Daoy (cell line): ENCODE measurements at regions not wholly inside any gene's neighbourhood (a gene's known extent, or its start where the extent isn't known, plus 50 kb on each side); places are given as distances from the start of the nearest gene placed in this dataset.
"Not testable (repeated sequence)": the region's sequence is repeated elsewhere in the genome, so short reads cannot be mapped to it uniquely, and the experiment has no call there.

Experiments used
- DNase-seq: peaks from one replicate; pipeline ENCODE4 v3.0.0-alpha.2; 2015; ENCODE audit warnings: low read depth

DNA sequence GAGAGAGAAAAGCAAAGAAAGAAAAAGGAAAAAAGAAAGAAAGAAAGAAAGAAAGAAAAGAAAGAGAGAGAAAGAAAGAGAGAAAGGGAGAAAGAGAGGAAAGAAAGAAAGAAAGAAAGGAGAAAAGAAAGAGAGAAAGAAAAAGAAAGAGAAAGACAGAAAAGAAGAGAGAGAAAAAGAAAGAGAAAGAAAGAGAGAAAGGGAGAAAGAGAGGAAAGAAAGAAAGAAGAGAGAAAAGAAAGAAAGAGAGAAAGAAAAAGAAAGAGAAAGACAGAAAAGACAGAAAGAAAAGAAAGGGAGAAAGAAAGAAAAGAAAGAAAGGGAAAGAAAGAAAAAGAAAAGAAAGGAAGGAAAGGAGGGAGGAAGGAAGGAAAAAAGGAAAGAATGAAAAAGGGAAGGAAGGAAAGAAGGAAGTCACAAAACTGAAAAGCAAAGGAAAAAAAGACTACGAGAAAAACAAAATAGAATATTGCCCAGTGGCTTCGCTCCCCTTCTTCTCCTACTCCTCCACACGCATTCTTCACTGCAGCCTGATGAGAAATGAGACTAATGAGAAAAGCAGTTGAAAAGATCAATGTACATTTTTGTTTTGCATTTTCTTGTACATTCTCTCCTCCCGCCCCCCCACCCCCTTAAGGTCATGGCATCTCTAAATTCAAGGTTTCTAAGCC lies 170.0 kb downstream of the SOD2 start:
- no peak for DNase-seq

DNA sequence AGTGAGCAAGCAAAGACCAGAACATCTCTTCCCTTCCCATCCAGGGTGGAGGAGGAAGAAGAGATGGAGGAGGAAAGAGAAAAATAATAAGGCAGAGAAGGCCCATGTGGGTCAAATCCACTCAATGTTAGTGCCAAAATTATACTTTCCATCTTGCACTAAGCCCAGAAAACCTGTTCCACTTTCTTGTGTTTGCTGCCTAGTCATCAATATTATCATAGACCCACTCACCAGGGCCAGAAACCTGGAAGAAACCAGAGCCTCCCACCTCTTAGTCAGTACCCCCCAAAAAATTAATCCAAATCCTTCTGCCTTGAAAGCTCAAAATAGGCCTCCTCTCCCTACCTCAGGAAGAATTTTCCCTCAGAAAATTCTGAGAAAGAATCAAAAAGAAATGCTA lies 171.1 kb downstream of the SOD2 start:
- DNase-seq = no peak

DNA sequence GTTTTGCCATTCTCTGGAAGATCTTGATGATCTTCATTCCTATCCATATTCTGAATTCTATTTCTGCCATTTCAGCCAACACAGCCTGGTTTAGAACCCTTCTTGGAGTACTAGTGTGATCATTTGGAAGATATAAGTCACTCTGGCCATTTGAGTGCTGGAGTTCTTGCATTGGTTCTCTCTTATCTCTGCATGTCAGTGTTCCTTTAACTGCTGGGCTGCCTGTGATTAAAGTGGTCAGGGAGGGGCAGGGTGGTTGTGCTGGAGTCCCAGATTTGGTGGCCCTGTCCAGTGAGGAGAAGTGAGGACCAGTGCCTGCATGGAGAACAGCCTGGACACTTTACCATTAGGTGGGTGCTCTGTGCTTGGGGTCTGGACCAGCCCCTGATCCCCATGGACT lies 173.0 kb downstream of the SOD2 start:
- no peak for DNase-seq

DNA sequence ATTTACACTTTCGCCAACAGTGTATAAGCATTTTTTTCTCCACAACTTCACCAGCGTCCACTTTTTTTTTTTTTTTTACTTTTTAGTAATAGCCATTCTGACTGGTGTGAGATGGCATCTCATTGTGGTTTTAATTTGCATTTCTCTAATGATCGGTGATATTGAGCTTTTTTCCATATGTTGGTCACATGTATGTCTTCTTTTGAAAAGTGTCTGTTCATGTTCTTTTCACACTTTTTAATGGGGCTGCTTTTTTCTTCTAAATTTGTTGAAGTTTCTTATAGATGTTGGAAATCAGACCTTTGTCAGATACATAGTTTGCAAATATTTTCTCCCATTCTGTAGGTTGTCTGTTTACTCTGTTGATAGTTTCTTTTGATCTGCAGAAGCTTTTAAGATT lies 177.2 kb downstream of the SOD2 start:
- DNase-seq = not testable (repeated sequence)

DNA sequence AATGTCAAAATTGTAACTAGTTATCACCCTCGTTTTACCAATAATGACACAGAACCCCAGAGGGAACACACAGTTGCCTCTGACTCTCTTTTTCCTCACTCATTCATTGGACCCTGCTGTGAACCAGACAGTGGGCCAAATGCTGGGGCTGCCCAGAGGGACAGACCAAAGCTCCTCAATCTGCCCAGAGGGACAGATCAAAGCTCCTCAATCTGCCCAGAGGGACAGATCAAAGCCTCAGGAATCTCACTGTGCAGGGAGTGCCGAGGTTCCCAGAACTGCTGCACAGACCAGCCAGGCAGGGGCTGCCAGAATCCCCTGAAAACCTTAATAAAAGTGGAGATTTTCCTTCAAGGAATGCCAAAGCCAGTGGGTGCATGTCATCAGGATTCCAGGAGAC lies 179.1 kb downstream of the SOD2 start:
- no peak for DNase-seq

DNA sequence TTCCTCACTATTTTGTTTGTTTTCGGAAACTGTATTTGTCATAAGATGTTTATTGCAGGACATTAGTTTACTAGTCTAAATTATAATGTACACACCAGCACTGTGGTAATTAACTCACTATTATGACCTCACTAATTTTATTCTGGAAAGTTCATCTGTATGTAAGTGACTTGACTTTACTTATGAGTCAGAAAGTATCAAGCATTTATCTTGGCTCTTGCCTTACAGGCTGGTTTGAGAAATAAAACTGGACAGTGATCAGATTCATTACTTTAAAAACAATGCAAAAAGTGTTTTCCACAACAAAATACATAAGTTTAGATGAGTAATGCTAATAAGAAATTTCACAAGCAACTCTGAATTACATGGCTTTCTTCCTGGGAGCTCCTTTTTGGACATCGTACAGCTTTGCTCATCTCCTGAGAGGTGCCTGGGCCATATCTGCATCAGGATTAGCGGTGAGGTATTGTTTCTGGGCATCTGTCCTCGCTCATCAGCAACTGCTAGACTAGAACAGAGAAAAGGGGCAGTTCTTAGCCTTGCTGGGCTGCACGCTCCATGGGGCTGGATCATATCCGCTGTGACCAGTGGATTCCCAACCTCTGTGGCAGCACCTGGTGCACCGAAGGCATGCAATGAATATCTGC lies 179.8 kb downstream of the SOD2 start:
- no peak for DNase-seq

DNA sequence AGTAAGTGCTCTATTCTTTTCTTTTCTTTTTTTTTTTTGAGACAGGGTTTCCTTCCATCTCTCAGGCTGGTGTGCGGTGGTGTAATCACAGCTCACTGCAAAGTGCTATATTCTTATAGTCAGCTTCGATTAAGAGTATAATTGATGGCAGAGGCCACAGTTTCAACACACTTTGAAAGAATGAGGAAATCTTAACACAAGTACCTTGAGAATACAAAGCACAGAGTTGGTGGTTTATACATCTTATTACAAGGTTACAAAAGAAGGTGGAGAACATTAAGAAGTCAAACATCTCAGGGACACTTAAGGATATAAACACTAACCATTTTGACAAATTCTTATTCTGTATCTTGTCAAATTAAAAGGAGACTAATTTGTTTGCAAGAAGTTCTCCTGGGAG lies 180.5 kb downstream of the SOD2 start:
- no peak for DNase-seq

DNA sequence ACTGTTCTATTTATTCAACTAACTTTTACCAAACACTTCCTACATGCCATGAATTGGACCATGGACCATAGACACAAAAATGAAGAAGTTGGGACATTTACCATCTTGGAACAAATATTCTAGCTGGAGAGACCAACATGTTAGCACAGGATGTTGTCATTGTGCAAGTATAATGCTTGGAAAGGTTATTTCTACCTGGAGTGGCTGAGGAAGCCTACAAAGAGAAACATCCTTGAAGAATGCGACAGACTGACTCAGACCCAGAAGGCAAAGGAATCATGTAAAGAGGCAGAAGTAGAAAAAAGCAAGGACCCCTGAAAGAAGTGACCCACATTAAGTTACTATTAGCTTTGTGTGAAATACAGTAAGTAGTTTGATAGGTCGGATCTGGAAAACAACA lies 180.9 kb downstream of the SOD2 start:
- no peak for DNase-seq

DNA sequence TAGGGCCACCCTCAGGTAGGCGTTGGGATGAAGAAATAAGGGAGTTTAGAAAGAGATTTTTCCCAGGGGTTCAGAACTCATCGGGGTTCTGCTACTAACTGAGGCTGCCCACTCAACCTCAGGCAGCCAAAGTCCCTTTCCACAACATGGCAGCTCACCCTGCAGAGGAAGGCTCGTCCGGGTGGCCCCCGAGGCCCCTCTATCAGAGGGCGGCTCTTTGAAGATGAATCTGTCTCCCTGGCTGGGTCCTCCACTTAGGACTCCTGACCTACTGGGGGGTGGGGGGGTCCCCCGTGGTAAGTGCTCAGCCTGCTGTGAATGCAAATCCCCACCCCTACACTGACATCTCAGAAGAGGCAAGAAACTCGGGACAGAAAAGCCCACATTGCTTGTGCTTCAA lies 182.9 kb downstream of the SOD2 start:
- no peak for DNase-seq

DNA sequence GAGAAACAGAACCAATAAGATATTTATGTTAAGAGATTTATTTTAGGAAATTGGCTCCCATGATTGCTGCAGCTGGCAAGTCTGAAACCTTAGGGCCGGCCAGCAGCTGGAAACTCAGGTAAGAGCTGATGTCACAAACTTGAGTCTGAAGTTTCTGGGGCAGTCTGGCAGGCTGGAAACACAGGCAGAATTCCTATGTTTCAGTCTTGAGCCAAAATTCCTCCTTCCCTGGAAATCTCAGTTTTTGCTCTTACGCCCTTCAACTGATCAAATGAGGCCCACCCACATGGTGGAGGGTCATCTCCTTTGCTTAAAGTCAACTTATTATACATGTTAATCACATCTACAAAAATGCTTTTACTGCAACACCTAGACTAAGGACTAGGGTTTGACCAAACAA lies 184.1 kb downstream of the SOD2 start:
- no peak for DNase-seq

DNA sequence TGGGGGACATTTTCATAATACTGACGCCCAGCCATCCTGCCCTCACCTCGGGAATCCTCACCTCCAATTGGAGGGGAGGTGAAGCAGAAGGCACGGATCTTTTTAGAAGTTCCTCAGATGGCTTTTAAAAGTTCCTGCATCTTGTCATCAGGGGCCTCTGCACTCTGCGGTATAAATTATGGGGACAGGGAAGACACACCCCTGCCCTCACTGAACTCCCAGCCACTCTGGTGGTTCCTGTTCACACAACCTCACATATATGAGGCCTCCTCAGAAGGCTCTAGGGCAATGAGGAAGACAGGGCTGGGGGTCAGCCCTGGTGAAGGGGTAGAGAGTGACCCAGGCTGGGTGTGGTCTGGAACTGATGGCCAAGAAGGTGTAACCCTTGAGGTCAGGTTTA lies 187.0 kb downstream of the SOD2 start:
- no peak for DNase-seq

DNA sequence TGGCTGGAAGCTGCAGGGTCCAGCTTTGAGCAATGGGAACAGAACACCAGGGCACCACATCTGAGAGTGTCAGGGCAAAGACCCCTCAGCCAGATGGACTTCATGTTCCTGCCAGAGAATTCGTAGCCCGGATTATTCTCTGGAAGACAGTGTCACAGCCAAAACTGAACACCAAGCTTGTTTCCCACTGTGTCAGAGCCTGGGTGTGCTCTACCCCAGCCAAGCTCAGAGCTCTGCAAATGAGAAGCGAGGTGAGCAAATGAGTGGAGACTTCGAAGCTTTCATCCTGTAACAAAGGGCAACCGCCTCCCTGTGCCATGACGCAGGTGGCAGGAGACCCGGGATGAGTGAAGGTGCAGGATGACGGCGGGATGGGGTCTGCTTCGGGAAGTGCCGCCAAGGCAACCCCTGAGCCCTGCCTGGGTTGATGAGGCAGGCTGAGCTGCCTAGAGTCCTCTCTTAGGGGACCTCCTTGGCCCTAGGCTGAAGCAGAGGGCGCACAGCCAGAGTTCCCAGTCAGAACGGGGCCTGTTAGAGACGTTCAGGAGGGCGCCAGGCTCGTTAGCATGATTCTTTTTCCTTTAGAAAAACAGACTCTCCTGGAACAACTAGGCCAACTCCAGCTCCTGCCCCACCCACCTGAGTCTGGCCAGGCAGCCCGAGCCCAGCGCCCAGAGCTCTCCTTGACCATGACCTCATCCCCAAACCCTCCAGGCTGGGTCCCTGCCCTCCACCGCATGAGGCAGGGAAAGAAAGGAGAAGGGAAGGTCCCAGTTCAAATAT lies 187.7 kb downstream of the SOD2 start:
- no peak for DNase-seq

DNA sequence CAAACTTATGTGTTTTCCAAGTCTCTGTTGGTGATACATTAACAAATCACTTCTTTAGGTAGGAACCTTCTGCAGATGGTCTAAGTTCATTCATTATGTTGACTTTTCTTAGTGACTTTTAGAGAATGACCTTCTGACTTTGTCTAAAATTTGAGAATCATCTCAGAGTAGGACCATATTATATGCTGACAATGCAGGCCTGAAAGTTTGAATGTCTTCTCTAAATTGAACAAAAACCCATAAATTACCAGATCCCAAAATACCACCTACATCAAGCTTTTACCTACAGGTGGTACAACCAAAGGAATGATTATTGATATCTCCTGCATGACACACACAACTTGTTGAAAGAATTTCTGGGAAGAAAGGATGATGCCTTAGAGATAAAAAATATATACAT lies 191.5 kb downstream of the SOD2 start:
- no peak for DNase-seq

DNA sequence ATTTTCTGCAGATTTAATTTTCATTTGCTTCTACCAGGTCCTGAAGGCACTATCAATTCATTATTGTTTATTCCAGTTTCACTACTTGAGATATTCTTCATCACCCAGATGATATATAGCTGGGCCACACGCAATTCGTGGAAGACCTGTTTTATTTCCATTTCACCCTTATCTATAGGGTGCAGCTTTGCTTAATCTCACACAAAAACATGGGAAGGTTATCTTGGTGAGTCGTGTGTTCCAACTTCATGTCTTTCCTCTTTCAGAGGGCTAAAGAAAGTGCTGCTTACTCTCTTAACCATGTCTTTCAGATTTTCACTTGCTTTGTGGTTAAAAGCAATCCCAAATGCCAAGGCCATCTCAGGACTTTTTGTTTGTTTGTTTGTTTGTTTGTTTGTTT lies 194.0 kb downstream of the SOD2 start:
- DNase-seq = no peak

DNA sequence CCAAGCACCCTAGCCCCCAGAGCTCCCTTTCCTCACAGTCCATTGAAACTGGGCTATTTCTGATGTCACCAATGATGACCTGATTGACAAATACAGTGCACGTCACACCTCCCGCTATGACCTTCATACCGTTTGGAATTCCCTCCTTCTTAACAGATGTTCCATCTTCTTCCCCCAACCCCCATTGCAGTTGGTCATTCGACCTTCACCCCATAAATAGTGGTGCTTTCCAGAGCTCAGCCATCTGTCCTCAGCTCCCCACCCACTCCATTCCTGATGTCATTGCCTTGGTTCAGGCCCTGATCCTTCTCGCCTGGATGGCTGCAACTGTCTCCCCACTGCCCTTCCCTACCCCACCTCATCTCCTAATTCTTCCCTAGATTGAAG lies 198.5 kb downstream of the SOD2 start:
- DNase-seq = no peak

DNA sequence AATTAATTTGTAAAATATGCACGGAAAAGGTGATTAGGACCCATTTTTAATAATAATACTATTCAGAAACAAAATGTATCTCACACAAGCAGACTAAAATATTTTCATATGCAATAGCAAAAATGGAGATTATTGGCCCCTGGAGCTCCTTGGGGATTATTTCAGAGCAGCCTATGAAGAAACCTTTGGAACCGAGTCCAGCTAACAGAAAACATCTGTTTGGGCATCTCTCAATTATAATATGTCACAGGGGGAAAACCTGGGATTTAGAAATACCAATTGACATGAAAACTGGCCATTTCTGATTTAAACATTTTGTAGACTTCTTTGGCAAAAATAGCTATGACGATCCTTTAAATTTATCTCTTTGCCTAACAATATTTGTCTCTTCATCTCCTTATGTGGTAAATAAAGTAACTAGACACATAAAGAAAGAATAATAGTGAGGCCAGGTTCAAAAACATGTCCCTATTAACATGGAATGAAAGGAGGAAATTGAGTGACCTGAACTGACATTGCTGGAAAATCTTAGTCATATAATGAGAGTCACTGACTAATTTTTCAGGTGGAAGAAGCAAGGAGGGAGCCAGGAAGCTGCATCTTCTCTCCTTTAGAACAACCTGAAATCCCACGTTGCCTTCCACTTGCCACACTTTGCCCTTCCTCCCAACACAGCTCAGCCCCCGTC lies 199.0 kb downstream of the SOD2 start:
- no peak for DNase-seq

DNA sequence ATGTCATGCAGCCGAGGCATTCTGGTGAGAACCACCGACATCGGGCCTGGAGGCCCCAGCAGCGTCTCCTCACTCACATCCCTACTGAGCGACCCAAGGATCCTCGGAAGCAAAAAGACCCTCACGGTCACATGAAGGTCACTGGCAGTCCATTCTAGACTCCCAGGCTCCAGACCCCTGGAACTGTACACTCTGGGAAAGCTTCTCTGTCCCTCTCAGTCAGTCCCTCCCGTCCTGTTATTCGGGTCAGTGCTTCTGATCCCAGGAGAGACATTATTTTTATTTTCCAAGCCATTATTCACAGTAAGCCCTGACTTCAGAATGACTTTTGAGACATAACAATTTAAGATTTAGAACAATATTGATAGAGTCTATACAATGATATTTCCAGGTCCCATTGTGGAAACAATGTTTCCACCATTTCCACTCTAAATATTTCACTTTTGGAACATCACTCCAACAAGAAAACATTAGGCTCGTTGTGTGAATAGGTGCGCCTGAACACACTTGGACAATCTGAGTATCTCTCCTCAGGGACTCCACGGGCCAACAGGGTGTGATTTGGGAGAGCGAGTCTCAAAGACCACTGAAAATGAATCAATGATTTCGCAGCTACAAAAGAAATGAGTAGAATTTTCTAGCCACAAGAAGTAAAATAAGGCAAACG lies 199.7 kb downstream of the SOD2 start:
- DNase-seq = no peak

DNA sequence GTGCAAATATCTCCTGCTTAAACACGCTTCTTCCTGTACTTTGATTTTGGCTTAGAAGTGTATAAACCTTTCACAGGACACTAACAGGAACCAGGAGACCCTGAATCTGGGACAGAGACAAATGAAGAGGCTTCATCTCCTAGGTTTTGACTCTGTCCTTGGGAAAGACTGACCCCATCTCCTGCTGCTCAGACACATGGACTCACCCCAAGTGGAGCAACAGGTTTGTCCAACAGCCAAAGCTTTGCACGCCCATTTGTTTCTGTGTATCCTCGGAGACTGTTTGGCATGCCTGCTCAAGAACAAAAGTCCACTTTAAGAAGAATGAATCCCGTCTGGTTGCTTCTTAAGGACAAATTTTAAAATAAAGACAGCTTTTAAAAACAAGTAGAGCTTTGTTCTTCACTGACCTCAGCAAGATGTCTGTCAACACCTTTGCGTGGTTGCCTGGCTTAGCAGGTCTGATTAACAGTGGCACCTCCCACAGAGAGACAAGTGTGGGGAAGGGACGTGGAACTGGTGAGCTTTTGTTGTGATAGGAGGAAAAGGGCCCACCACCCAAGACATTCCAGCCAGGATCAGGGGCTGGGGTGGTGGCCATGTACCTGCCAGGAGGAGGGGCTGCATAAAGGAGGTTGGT lies 202.6 kb downstream of the SOD2 start:
- no peak for DNase-seq

DNA sequence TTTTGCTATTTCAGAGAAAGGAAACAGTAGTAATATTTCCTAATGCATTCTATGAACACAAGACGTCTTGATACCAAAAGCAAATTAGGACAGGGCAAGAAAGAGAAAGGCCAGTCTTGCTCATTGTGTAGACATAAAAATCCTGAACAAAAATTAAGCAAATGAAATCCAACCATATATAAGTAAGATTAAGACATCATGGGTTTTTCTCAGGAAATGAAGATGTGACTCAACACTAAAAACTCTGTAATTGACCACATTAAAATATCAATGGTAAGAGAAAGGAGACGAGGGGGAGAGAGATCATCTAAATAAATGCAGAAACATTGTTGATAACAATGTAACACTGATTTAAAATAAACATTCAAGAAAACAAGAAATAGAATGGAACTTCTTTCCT lies 205.4 kb downstream of the SOD2 start:
- DNase-seq = no peak

DNA sequence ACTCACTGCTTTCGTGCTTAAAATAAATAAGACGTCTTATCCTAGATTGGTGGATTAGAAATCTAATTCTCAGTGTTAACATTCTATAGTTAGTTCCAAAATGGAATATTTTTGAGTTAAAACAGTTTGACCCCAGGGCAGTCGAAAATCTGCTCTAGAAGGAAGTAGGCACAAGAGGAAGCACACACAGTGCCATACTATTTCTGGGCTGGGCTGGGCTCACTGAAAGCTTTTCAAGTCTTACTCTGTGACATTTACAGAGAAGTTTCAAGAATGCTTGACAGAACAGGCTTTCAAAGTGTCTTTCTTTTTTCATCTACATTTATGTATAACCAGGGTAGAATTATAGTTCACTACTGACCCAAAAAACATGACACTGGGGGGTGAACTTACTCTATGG lies 209.8 kb downstream of the SOD2 start:
- no peak for DNase-seq

DNA sequence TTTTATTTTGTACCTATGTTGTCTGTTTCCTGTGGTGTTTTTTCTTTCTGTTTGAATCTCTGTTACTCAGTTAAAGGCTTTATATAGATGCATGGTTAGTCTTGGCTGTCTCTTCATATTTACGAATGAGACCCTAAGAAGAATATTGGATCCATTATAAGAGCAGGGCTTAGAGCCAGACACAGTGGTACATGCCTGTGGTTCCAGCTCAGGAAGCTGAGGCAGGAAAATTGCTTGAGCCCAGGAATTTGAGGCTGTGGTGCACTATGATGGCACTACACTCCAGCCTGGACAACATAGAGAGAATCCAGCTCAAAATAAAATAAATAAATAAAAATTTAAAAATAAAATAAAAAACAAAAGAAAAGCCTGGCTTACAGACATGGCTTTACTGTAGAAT lies 211.1 kb downstream of the SOD2 start:
- DNase-seq = no peak

DNA sequence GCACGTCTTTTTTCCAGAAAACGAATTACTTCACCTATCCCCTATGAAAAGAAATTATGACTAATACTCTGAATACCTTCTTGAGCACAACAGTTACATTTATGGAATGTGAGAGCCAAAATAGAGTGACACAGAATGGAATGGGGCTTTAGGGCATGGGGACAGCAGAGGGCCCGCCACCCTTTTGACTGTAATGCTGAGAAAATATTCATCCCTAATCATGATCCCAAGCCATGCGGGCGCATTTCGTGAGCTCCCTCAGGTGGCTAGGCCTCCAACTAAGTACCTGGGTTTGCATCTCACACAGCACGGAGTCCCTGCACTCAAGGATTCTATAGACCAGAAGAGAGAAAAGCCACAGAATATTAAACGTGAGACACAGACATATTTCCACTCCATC lies 212.6 kb downstream of the SOD2 start:
- DNase-seq = no peak
